NCI-H1930 (cell line): ENCODE measurements at regions not wholly inside any gene's neighbourhood (a gene's known extent, or its start where the extent isn't known, plus 50 kb on each side); places are given as distances from the start of the nearest gene placed in this dataset.

ENCODE experiments used
- DNase-seq, 2 experiments: peaks; one replicate each; lab custom pipeline; 2025; lab: John Stamatoyannopoulos, UW

- DNase-seq = no peak
Observed at GRCh38 chr3:99366663-99367429, 271.5 kb upstream of the COL8A1 start.

GRCh38 chr3:99365979-99366378, 272.4 kb upstream of the COL8A1 start:
- DNase-seq = no peak

- DNase-seq = no peak
Observed at GRCh38 chr3:99365396-99365795, 273.0 kb upstream of the COL8A1 start.

DNA sequence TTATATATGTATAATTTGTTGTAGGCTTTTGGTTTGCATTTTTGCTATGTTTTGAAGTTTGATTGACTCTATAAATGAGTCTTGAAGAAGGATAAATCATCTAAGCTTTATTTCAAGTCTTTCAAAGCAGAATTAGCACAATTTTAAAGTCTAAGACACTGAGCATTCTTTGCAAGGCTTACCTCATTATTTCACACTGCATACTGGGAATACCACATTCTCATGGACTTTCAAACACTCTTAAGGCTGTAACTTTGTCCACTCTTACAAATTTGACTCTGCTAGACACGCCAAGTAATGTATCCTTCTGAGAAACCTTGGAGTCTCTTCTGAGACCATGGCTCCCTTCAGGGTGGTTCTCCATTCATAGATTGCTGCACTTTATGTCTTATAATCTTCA, 281.3 kb upstream of the COL8A1 start:
- no peak for DNase-seq

DNA sequence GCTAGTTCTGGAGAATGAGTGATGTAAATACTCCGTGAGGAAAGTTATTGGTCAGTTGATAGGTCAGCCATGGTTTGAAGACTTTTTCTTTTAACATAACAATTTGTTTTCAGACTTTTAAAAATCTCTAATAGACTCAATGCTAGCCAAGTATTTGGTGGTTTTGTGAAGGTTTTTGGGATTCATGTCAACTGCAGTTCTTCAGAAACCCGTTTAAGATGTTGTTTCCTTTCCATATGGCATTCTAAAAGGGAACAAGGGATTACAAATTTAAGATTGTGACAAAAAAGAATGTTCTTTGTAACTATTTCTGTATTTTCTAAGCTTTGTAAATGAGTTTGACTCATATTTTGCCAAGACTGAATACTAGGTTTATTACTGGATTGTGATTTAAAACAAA, 281.7 kb upstream of the COL8A1 start:
- DNase-seq = no peak

DNA sequence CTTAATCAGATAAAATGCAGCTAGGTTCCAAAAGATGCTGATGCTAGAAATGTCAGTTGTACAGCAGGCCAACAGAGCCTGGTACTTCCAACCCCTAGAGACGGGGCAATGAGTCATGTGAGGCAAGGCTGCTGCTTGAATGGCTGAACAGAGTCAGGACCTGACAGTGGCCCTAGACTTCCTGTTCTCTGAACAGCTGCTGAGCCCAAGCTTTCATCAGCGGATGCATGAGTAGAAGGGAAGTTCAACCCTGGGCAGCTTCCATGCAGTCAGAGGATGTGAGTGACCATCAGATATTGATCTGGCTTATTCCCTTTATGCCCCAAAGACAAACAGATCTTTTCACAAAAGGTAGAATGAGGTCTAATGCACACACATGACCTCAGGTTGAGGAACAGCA, 282.9 kb upstream of the COL8A1 start:
- DNase-seq = no peak

- no peak for DNase-seq
Observed at GRCh38 chr3:99352811-99353210, 285.6 kb upstream of the COL8A1 start.

DNA sequence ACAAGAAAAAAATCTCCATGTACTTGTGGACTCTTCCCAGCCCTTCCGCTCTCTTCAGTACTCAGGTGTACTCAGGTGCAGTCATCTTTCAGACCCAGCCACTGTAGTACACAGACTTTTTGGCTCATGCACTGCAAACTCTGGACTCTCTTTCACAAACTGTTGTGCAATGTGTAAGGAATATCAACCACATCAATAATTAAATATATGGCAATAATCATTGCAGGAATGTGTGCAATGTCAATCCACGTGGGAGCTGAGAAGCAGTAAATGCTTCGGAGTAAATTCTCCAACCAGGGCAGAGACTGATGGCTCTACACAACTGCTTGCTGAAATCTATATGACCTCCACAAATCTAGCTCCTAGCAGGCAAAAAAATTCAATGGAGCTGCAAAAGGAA, 287.3 kb upstream of the COL8A1 start:
- DNase-seq = no peak

- no peak for DNase-seq
Observed at GRCh38 chr3:99348451-99348850, 289.9 kb upstream of the COL8A1 start.

DNA sequence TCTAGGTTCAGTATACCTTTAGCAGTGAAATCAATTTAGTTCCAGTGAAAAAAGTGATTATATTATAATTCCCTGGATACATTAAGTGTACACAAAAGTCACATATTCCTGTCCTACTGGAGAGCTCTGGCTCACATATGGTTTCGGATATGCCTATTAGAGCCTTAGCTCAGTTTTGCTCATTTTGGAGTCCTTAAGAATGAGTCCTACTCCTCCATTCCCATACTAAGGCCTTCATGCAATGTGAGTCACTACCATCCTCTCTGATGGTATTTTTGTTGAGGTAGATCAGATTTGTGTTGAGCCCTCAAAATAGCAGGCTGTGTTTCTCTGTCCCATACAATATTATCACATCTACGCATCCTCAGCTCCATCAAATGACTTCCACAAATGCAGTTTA, 294.2 kb upstream of the COL8A1 start:
- no peak for DNase-seq

GRCh38 chr3:99342383-99342782, 296.0 kb upstream of the COL8A1 start:
- DNase-seq = no peak

- DNase-seq = no peak
Observed at GRCh38 chr3:99339222-99339621, 299.2 kb upstream of the COL8A1 start.

DNA sequence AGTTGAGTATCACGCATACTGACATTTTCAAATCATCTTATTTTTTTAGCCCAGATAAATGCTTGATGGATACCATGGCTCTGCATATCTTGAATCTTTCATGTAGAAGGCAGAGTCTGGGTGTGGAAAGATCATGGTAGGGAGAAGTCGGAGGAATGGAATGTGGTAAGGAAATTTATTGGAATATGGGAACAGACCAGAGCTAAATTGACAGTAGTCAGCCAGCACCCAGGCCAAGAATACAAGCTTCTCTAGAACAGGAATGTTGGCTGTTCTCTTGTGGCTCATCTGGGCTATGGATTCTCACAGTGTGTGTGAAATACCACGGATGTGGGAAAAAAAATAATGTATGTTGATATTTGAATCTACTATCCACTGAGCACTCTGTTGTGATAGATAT, 305.7 kb upstream of the COL8A1 start:
- no peak for DNase-seq

GRCh38 chr3:99332276-99332675, 306.1 kb upstream of the COL8A1 start:
- no peak for DNase-seq

DNA sequence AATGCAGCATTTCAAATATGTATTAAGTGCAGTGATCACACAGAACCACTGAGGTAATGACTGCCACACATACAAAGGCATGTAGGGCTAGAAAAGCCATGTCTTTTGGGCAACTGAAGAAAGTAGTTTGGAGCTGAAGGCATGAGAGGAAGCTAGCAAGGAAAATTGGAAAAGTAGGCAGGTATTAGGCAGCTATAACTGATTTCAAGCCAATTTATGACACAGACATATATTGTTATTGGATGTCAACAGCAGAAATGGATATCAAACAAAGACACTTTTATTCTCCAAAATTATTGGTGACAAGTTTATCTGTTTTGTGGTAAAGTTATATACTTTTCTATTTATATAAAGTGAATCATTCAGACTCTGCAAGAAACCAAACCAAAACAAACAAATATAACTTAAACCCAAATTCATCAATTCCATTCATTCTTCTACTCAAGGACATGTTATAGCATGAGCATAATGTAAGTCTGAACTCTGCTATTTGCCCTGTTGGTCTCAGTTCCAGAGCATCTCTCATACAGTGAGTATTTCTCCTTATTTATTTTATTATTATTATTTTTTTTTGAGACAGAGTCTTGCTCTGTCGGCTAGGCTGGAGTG, 307.4 kb upstream of the COL8A1 start:
- no peak for DNase-seq

GRCh38 chr3:99330281-99330680, 308.1 kb upstream of the COL8A1 start:
- no peak for DNase-seq

DNA sequence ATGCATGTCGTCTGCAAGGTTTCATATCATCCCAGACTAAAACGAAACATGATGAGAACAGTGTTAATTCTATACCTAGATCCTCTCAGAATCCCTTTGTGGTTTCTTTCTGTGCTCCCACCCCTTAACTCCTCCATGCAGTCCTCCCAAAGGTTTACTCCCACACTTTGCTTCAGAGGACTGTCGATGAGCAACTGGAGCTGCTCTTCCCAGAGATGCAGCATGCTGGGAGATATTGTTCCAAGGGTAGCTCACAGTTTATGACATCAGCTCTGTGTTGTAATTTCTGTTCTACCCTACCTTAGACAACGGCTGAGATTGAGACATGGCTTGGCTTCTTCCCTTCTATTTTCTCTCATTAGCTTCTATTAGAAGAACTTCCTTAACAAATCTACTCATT, 313.0 kb upstream of the COL8A1 start:
- DNase-seq = no peak

DNA sequence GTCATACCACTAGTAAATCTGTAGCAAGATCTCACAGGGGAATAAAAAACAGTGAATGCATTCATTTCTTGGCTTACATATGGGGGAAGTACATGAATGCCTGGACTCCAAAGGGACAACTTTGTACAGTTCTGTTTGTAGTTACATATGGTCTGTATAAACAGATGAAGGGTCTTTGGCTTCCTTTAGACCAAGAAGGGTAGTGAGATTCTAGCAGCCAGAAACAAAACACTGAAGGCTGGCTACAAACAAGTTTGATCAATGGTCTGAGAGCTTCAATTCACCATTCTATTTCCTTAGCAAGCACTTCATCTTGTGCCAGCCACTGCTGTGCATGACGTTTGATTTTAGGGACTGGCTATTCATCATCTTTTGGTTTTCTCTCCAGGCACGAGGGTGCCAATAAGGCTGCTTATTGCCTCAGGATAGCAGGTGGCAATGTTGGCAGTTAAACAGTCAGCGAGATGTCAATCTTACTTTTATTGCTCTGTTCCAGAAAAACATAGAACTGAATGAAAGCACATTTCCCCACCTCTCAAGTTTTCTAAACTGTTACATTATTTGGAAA, 313.7 kb upstream of the COL8A1 start:
- DNase-seq = no peak

- DNase-seq = no peak
Observed at GRCh38 chr3:99323940-99324339, 314.5 kb upstream of the COL8A1 start.

DNA sequence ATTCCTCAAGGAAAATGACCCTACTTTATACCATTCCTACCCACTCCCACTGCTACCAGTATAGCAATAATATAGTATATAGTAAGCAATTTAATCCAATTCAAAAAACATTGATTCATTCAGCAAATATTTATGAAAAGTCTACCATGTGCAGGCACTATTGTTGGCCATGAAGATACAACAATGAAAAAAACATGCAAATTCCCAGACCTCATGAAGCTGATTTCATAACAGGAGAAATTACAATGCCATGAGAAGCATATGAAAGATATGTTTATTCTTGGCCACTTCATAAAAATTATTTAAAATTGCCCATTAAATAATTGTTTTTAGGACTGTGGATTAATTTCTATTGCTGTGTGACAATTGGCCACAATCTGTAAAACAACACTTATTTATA, 315.8 kb upstream of the COL8A1 start:
- DNase-seq = no peak

DNA sequence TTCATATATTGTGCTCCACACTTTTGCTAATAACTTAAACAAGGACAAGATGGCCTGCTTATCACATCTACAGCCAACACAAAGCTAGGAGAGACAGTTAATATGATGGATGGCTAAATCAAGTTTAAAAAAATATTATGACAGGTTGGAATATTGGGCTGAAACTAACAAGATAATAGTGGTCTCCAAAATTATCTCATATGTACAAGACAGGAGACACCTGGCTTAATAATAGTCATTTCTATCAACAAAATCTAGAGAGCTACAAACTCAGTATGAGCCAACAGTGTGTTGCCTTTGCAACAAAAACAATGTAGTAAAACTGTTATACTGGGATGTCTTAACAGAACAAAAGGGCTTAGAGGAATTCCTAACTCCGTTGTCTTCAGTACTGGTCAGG, 317.1 kb upstream of the COL8A1 start:
- no peak for DNase-seq

DNA sequence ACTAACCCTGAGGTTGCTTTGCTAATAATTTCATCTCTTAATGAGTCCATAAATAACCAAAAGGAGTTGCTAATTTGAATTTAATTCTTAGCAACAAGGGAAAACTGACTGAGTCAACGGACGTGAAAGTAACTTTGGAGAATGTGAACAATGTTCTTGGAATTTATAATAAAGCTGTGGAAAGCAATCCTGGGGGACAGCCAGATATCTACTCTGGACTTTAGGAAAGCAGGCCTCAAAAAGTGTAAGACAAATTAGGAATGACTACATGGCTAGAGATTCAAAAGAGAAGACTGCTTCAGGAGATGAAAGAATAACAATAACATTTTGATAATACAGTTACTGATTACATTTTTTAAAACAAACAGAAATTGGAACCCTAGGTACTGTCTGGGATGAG, 318.4 kb upstream of the COL8A1 start:
- DNase-seq = no peak

DNA sequence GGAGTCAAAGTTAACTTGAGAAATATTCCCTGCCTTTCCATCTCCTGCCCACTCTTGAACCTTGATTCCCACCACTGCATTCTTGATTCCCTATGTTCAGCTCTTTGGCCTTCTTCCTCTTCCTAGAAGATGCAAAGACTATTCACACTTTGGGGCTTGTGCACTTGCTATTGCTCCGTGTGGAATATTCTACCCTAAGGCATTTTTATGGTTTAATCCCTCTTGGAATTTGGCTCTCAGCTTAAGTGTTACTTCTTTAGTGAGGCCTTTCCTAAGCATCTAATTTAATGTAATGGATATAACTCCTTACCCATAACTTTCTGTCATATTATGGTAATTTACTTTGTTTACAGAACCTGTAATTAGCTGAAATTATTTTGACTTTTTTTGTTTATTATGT, 318.9 kb upstream of the COL8A1 start:
- DNase-seq = no peak

DNA sequence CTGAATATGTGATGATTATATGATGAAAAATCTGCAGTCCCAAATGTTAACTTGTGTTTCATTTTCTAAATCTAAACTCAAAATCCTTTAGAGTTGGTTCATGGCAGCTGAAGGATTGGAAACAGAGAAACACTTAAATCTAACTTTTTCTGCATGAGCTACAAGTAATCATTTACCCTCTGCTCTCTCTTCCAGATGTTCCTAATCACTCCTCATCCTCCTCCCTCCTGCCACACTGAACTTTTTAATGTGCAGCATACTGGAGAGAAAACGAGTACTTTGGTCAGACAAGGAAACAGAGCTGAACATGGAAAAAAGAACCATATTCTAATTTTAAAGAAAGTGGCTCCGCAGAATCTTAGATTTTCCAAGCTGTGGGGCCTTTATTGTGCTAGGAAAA, 321.2 kb upstream of the COL8A1 start:
- no peak for DNase-seq
